GM12892 (cell line): ENCODE measurements at regions not wholly inside any gene's neighbourhood (a gene's known extent, or its start where the extent isn't known, plus 50 kb on each side); places are given as distances from the start of the nearest gene placed in this dataset.

ENCODE experiments used
- POLR2AphosphoS5 ChIP-seq: IDR thresholded peaks from 2 replicates; pipeline ENCODE4 v1.6.1; 2011; ENCODE audit warnings: low read depth, low read length, control low read depth
- TAF1 ChIP-seq: IDR thresholded peaks from 2 replicates; pipeline ENCODE4 v1.6.1; 2011; ENCODE audit warnings: low read depth, mild to moderate bottlenecking, control low read depth, low read length, borderline replicate concordance

DNA sequence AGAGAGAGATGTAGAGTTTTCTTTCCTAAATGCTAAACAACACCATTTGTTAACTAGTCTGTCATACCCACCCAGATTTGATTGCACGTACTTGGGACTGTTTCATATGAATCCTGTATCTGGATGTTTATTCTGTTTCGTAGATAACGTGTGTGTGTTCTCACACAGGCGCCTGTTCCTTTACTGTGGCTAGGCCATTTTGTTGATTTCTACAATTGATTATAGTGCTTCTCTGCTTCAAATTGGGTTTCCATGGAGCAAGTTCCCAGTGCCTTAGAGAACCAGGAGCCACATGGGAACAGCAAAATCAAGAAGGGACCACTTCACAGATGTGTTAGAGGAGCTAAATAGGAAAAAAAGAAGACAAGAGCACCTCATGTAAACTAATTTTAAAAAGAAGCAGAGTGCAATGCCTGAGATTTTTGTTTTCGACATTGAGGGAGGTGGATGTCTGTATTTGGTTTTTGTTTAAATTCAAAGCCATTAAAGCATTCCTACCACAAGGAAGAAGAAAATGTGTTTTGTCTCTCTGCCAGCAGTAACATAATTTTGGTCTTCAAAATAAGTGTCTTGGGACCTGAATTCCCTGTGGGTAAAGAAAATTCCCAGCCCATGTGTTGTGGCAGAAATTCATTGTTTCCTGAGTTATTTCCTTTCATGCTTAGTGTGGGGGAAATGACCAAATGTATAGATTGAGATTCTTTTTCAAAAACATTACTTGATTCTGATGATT is 424.0 kb upstream of the C2CD4B start:
- no peak for TF ChIP-seq POLR2AphosphoS5
- TF ChIP-seq TAF1 = no peak
